HG02678 (cell line): ENCODE measurements at regions not wholly inside any gene's neighbourhood (a gene's known extent, or its start where the extent isn't known, plus 50 kb on each side); places are given as distances from the start of the nearest gene placed in this dataset.
"Not testable (repeated sequence)": the region's sequence is repeated elsewhere in the genome, so short reads cannot be mapped to it uniquely, and the experiment has no call there.

Experiments
- ATAC-seq: cut with Tn5 transposase; IDR thresholded peaks from one replicate; pipeline ENCODE4 v1.9.1; 2021; ENCODE audit warnings: mild to moderate bottlenecking, moderate library complexity; ENCODE audit not compliant: unreplicated experiment

DNA sequence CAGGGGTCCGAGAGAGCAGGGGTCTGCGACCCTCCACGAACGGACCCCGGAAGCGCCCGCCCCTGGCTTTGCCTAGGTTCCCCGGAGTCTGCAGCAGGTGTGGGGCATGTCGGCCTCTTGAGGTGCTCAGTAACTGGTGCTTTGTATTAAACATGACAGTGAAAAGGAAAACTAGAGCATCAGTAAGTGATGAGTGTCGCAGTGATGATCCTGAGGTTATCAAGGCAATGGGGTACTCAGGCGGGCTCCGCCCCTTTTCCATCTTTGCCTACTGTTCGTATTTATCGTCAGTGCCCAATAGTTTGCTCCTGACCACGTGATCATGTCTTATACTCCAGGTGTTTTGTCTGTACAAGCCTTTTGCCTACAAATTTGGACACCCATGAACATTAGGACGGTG lies 262.4 kb downstream of the ZNF37A start:
- peak; percentile 45 for ATAC-seq

DNA sequence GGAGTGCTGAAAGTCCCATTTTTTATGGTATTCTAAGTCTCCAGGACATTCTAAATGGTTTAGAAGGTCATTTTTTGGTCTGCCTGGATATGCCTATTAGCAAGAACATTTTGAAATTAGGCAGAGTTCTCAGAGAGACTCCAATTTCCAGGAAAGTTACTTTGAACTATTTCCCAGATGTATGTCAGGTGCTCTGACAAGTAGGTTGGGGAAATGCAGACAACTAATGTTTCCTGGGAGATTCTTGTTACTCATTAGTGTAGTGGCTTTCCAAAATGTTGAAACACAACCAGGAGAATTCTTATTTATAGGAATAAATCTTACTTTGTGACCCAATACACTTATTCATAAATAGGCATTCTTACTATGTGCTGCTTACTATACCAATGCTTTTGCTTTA lies 268.4 kb downstream of the ZNF37A start:
- not testable (repeated sequence) for ATAC-seq

- ATAC-seq = not testable (repeated sequence)
These were observed 269.9 kb downstream of the ZNF37A start for GRCh38 chr10:38364073-38364472.

DNA sequence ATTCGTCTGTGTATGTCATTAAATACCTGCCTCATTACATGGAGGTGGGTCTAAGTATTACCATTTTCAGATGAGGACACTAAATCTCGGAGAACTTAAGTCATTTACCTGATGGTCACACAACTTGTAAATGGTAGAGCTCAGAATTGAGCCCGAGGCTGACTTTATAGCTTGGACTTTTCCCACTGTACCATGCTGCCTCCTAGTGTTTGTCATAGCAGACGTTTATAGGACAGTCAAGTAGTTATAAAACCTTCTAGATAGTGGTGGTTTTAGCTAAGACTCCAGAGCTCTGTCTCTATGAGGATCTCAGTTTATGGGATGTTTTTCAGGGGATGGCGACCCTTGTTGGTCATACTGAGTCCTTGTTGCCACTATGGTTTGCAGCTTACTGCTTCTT lies 271.8 kb downstream of the ZNF37A start:
- ATAC-seq = peak; percentile 51

GRCh38 chr10:38383800-38384199 lies 289.7 kb downstream of the ZNF37A start:
- ATAC-seq = not testable (repeated sequence)

DNA sequence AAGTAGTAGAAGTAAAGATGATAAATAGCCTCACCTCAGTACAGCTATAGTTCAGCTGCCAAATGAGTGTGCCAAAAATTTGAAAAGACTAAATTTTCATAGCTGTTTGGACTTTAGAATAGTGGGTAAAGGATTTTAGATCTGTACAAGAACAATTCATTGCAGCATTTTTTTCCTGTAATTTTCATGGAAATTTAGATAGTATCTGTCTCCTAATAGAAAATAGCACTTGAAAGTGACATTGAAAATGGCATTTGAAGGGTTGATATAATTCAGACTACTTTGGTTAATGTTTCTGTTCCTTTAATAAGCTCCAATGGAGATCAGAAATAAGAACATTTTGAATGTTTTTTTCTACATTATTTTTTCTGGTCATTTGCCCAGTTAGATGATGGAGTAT lies 292.7 kb downstream of the ZNF37A start:
- not testable (repeated sequence) for ATAC-seq

DNA sequence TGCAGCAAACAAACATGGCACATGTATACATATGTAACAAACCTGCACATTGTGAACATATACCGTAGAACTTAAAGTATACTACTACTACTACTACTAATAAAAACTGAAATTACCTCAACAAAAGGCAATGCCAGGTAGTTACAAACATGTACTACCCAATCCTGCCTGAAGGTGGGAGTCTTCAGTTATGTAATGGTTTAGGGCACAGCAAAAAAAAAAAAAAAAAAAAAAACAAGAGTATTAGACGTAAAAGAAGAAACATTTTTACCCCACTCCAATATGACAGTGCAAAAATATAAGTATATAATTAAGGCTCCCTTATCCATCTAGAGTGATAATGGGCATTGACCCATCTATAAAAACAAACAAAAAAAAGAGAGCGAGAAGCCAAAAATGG lies 296.6 kb downstream of the ZNF37A start:
- ATAC-seq = not testable (repeated sequence)

- not testable (repeated sequence) for ATAC-seq
These were observed 301.3 kb downstream of the ZNF37A start for GRCh38 chr10:38395465-38395864.

- ATAC-seq = not testable (repeated sequence)
These were observed 302.2 kb downstream of the ZNF37A start for GRCh38 chr10:38396178-38396954.

DNA sequence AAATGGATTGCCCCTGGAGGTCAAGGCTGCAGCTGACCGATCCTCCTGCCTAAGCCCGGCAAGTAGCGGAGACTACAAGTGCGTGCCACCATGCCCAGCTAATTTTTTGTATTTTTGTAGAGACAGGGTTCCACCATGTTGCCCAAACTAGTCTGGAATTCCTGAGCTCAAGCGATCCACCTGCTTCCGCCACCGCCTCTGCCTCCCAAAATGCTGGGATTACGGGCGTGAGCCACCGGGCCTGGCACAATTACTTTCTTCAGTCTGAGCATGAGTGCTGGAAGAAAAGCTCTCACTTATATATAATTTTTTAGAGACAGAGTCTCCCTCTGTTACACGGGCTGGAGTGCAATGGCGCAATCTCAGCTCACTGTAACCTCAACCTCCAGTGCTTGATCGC lies 307.4 kb downstream of the ZNF37A start:
- not testable (repeated sequence) for ATAC-seq

DNA sequence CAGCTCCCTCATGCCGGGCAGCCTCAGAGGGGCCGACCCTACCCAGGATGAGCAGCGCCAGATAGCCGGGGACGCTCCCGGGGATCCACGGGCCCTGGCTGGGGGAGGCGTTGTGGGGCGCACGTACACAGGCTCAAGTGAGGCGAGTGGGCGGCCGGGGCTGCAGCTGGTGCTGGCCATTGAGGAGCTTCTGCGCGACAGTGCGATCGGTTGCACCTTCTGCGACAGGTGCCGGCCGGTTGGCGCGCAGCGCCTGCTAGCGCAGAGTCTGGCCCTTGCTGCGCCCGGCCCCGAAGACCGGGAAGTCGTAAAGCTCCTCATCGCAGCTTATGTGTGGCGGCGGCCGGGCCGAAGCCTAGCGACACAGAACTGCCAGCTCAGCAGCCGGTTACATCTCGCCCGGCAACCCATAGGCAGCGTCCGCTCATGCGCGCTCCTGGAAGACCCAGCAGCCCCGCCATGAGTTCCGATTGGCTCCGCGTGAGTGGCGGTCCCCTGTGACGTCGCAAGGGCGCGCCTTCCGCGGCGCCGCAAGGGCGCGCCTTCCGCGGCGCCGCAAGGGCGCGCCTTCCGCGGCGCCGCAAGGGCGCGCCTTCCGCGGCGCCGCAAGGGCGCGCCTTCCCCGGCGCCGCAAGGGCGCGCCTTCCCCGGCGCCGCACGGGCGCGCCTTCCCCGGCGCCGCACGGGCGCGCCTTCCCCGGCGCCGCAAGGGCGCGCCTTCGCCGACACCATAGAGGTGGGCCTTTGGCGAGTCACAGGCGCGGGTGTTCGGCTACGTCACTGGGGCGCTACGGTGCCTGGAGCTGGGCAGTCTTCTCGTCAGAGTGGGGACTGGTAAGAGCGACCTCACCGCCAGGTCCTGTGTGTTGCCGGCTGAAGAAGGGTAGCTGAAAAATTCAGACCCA lies 308.6 kb downstream of the ZNF37A start:
- ATAC-seq = peak; percentile 98

DNA sequence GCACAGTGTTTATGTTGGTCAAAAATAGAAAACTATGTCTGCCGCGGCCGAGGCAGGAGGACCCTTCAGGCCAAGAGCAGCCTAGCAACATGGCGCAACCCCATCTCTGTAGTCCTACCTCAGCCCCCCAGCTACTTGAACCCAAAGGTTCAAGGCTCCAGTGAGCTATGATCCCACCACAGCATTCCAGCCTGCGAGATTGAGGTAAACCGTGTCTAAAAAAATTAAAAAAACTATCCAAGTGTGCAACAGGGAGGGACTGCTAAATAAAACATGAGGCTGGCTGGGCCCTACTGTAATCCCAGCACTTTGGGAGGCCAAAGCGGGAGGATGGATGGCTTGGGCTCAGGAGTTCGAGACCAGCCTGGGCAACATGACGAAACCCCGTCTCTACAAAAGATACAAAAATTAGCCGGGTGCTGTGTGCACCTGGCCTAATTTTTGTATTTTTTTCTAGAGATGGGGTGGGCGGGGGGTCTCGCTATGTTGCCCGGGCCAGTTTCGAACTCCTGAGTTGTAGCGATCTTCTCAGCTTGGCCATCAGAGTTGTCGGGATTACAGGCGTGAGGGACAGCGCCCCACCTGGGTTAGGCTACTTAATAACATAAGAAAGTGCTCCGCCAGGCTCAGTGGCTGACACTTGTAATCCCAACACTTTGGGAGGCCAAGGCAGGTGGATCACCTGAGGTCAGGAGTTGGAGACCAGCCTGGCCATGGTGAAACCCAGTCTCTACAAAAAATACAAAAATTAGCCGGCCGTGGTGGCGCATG lies 309.4 kb downstream of the ZNF37A start:
- not testable (repeated sequence) for ATAC-seq

DNA sequence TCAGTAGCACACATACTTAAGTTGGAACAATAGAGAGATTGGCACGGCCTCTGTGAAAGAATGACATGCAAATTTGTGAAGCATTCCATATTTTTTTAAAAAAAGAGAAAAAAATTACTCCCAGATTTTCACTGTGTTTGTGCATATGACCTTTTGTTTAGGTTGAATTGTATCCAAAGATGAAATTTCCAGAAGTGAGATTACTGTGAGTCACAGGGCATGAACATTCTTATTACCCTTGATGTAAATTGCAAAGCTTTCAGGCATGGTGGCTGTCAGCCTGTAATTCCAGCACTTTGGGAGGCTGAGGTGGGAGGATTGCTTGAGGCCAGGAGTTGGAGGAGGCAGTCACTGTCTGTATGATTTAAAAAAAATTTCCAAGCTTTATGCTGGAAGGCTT lies 329.5 kb downstream of the ZNF37A start:
- ATAC-seq = not testable (repeated sequence)

GRCh38 chr10:38430242-38430641 lies 336.1 kb downstream of the ZNF37A start:
- not testable (repeated sequence) for ATAC-seq

GRCh38 chr10:38437359-38437758 lies 343.2 kb downstream of the ZNF37A start:
- not testable (repeated sequence) for ATAC-seq

GRCh38 chr10:38448614-38449355 lies 354.6 kb downstream of the ZNF37A start:
- not testable (repeated sequence) for ATAC-seq

GRCh38 chr10:38449618-38450017 lies 355.5 kb downstream of the ZNF37A start:
- not testable (repeated sequence) for ATAC-seq

- ATAC-seq = not testable (repeated sequence)
These were observed 356.4 kb downstream of the ZNF37A start for GRCh38 chr10:38450372-38451057.

DNA sequence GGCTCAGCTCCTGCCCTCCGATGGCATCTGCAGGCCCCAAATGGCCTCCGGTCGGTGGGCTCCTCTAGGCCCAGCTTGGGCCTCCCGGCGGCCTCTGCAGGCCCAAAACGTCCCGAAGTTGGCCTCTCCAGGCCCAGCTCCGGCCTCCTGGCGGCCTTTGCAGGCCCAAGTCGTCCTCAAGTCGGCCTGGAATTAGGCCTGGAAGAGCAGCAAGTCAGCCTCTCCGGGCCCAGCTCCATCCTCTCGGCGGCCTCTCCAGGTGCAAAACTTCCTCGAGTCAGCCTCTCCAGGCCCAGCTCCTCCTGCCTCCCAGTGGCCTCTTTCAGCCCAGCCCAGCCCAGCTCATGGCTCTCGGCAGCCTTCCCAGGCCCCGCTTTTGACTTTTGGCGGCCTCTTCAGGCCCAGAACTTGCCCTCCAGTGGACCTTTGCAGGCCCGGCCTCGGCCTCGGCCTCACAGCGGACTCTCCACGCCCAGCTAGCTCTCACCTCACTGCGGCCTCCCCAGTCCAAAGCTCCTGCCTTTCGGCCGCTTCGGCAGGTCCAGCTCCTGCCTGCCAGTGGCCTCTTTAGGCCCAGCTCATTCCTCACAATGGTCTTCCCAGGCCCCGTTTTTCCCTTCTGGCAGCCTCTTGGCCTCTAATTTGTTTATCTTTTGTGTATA lies 357.3 kb downstream of the ZNF37A start:
- not testable (repeated sequence) for ATAC-seq
